Prostate gland (tissue), 2 donors: ENCODE measurements at regions not wholly inside any gene's neighbourhood (a gene's known extent, or its start where the extent isn't known, plus 50 kb on each side); places are given as distances from the start of the nearest gene placed in this dataset.

ENCODE experiments used
- DNase-seq: peaks from one replicate; pipeline ENCODE4 v3.0.0-alpha.2; 2019; ENCODE audit warnings: low spot score
- H3K27ac ChIP-seq, 2 donors: fragments of 200-600 bp; sonication (generic); 2 replicates each; pipeline ENCODE4 v1.5.1; 2017 to 2019
- H3K27me3 ChIP-seq: fragments of 200-600 bp; sonication (generic); replicated peaks from 2 replicates; pipeline ENCODE4 v1.5.1; 2019; ENCODE audit not compliant: insufficient read depth
- H3K36me3 ChIP-seq, 2 donors: fragments of 200-600 bp; sonication (generic); 1 replicate in 1 of 2; 2 replicates in 1 of 2; pipeline versions ENCODE4 v1.5.1 to v1.8.1; 2017 to 2019
- H3K4me1 ChIP-seq: fragments of 200-600 bp; sonication (generic); replicated peaks from 2 replicates; pipeline ENCODE4 v1.5.1; 2019
- H3K4me3 ChIP-seq, 2 donors: fragments of 200-600 bp; sonication (generic); 2 replicates each; pipeline ENCODE4 v1.5.1; 2017 to 2019
- H3K9me3 ChIP-seq: fragments of 200-600 bp; sonication (generic); 2 replicates; pipeline ENCODE4 v1.5.1; 2017
- CTCF ChIP-seq, 4 experiments: fragments of 200-600 bp in 2 of 4; fragments of 450-650 bp in 2 of 4; sonication (generic) in 2 of 4; IDR thresholded peaks; 1 replicate in 3 of 4; 2 replicates in 1 of 4; pipeline ENCODE4 v1.5.1; 2016 to 2019; ENCODE audit warnings: antibody characterized with exemption in 4 of 4, mild to moderate bottlenecking in 2 of 4, moderate library complexity in 2 of 4
- POLR2A ChIP-seq: fragments of 450-650 bp; IDR thresholded peaks from one replicate; pipeline ENCODE4 v1.6.1; 2016; ENCODE audit warnings: antibody characterized with exemption, mild to moderate bottlenecking
- POLR2AphosphoS5 ChIP-seq: sonication (generic); formaldehyde crosslinking; IDR thresholded peaks from one replicate; pipeline ENCODE4 v1.6.1; 2017; ENCODE audit warnings: antibody characterized with exemption
- WGBS: methylation state at CpG from one replicate; pipeline ENCODE4 v1.1.5; 2018; 5-methylcytosine and 5-hydroxymethylcytosine counted together
- intact Hi-C: fragments of 100-400 bp; cut with DNase I; formaldehyde crosslinking; loops from one replicate; pipeline ENCODE4 v1.14.2; 2022

- no peaks in the 10 kb centered on the region for H3K27me3 ChIP-seq
- H3K9me3 ChIP-seq: no peaks in the 10 kb centered on the region
- H3K27ac ChIP-seq: no peak overlapping the region
- TF ChIP-seq POLR2AphosphoS5 (no peak), CTCF (IDR thresholded peaks at IDR 0.05) (no peak), POLR2A (no peak)
- 92% methylated on average over 4 of the region's 4 CpGs for WGBS
- no peak overlapping the region for H3K4me3 ChIP-seq
- no peaks in the 10 kb centered on the region for H3K36me3 ChIP-seq
- DNase-seq: no peak
- no peaks in the 10 kb centered on the region for H3K4me1 ChIP-seq
- intact Hi-C loops: no loop called here
Measured at GRCh38 chr3:40923143-40923542, 276.2 kb upstream of the CTNNB1 start.

- Histone ChIP-seq H3K9me3 (no peaks in the 10 kb centered on the region), H3K4me3 (no peak overlapping the region), H3K27me3 (no peaks in the 10 kb centered on the region), H3K4me1 (no peaks in the 10 kb centered on the region), H3K27ac (no peak overlapping the region), H3K36me3 (no peaks in the 10 kb centered on the region)
- intact Hi-C loops: no loop called here
- 98% methylated on average over 4 of the region's 4 CpGs for WGBS
- no peak for DNase-seq
- TF ChIP-seq CTCF (IDR thresholded peaks at IDR 0.05): no peak
- TF ChIP-seq POLR2AphosphoS5: no peak
- TF ChIP-seq POLR2A: no peak
Measured at GRCh38 chr3:40923651-40924050, 275.7 kb upstream of the CTNNB1 start.

- no peaks in the 10 kb centered on the region for H3K9me3 ChIP-seq
- intact Hi-C loops: no loop called here
- TF ChIP-seq CTCF (IDR thresholded peaks at IDR 0.05) (no peak), POLR2AphosphoS5 (no peak), POLR2A (no peak)
- no peaks in the 10 kb centered on the region for H3K27me3 ChIP-seq
- no peak overlapping the region for H3K4me3 ChIP-seq
- H3K4me1 ChIP-seq: no peaks in the 10 kb centered on the region
- 24% methylated on average over 3 of the region's 3 CpGs for WGBS
- no peak for DNase-seq
- H3K27ac ChIP-seq: no peak overlapping the region
- no peaks in the 10 kb centered on the region for H3K36me3 ChIP-seq
Measured at GRCh38 chr3:40924559-40925141, 274.7 kb upstream of the CTNNB1 start.

- DNase-seq: no peak
- Histone ChIP-seq H3K9me3 (no peaks in the 10 kb centered on the region), H3K36me3 (no peaks in the 10 kb centered on the region), H3K27me3 (no peaks in the 10 kb centered on the region), H3K4me1 (no peaks in the 10 kb centered on the region), H3K4me3 (no peak overlapping the region), H3K27ac (no peak overlapping the region)
- intact Hi-C loops: no loop called here
- no peak for TF ChIP-seq CTCF (IDR thresholded peaks at IDR 0.05)
- no peak for TF ChIP-seq POLR2AphosphoS5
- TF ChIP-seq POLR2A: no peak
- WGBS: 29% methylated on average over 3 of the region's 3 CpGs
Measured at GRCh38 chr3:40925231-40925630, 274.1 kb upstream of the CTNNB1 start.

GRCh38 chr3:40930131-40930538, 269.2 kb upstream of the CTNNB1 start:
- Histone ChIP-seq H3K4me1 (no peaks in the 10 kb centered on the region), H3K9me3 (no peaks in the 10 kb centered on the region), H3K27ac (no peak overlapping the region), H3K36me3 (no peaks in the 10 kb centered on the region), H3K4me3 (no peak overlapping the region), H3K27me3 (no peaks in the 10 kb centered on the region)
- DNase-seq: no peak
- intact Hi-C loops: no loop called here
- TF ChIP-seq POLR2AphosphoS5 (no peak), POLR2A (no peak), CTCF (IDR thresholded peaks at IDR 0.05) (no peak)
